22Rv1 (cell line): ENCODE measurements at regions not wholly inside any gene's neighbourhood (a gene's known extent, or its start where the extent isn't known, plus 50 kb on each side); places are given as distances from the start of the nearest gene placed in this dataset.

Experiments
- CTCF ChIP-seq: fragments of 450-650 bp; IDR thresholded peaks from 2 replicates; pipeline ENCODE4 v1.5.1; 2017; ENCODE audit warnings: mild to moderate bottlenecking
- ZFX ChIP-seq: fragments of 450-650 bp; IDR thresholded peaks from 2 replicates; pipeline ENCODE4 v1.6.1; 2017; ENCODE audit warnings: antibody characterized with exemption, borderline replicate concordance

GRCh38 chr12:132393245-132393795 is 63.9 kb upstream of the GALNT9 start:
- TF ChIP-seq CTCF (no peak), ZFX (no peak)
